Uterus (tissue), 3 donors: ENCODE measurements at regions not wholly inside any gene's neighbourhood (a gene's known extent, or its start where the extent isn't known, plus 50 kb on each side); places are given as distances from the start of the nearest gene placed in this dataset.

Experiments used
- DNase-seq, 2 donors: peaks; one replicate each; pipeline ENCODE4 v3.0.0-alpha.2; 2019 to 2020
- H3K27ac ChIP-seq, 2 donors: fragments of 200-600 bp; sonication (generic); 1 replicate in 1 of 2; 2 replicates in 1 of 2; pipeline ENCODE4 v1.5.1; 2016 to 2018
- H3K27me3 ChIP-seq, 2 donors: fragments of 200-600 bp; sonication (generic); one replicate each; pipeline ENCODE4 v1.5.1; 2018 to 2019; ENCODE audit warnings: control low read depth in 1 of 2
- H3K36me3 ChIP-seq, 2 donors: fragments of 200-600 bp; sonication (generic); one replicate each; pipeline ENCODE4 v1.5.1; 2019; ENCODE audit warnings: control low read depth in 1 of 2
- H3K4me1 ChIP-seq, 2 donors: fragments of 200-600 bp; sonication (generic); one replicate each; pipeline ENCODE4 v1.5.1; 2018 to 2019; ENCODE audit warnings: control low read depth in 1 of 2
- H3K4me3 ChIP-seq, 2 donors: fragments of 200-600 bp; sonication (generic); 1 replicate in 1 of 2; 2 replicates in 1 of 2; pipeline ENCODE4 v1.5.1; 2018 to 2019; ENCODE audit warnings: mild to moderate bottlenecking in 1 of 2
- H3K9me3 ChIP-seq, 2 donors: fragments of 200-600 bp; sonication (generic); one replicate each; pipeline ENCODE4 v1.5.1; 2019; ENCODE audit warnings: control low read depth in 1 of 2
- CTCF ChIP-seq, 4 experiments: fragments of 200-600 bp in 2 of 4; fragments of 450-650 bp in 2 of 4; sonication (generic) in 2 of 4; IDR thresholded peaks; one replicate each; pipeline ENCODE4 v1.5.1; 2016 to 2019; ENCODE audit warnings: antibody characterized with exemption in 4 of 4, mild to moderate bottlenecking in 2 of 4, moderate library complexity in 1 of 4
- POLR2A ChIP-seq, 2 donors: fragments of 450-650 bp; IDR thresholded peaks; one replicate each; pipeline ENCODE4 v1.6.1; 2016; ENCODE audit warnings: antibody characterized with exemption in 2 of 2, mild to moderate bottlenecking in 1 of 2, moderate library complexity in 1 of 2
- intact Hi-C: fragments of 100-400 bp; cut with DNase I; formaldehyde crosslinking; loops from one replicate; pipeline ENCODE4 v1.15.1; 2023; ENCODE audit warnings: low total_unique reads
- donor health status: DM: yes; HTN: yes; CAD: no.

GRCh38 chr6:91715171-91715805 lies 1128.4 kb upstream of the MAP3K7 start:
- H3K4me1 ChIP-seq: no peaks in the 10 kb centered on the region
- no peaks in the 10 kb centered on the region for H3K9me3 ChIP-seq
- no peak overlapping the region for H3K27ac ChIP-seq
- no peak for TF ChIP-seq POLR2A (IDR thresholded peaks at IDR 0.05)
- no peak for TF ChIP-seq CTCF (IDR thresholded peaks at IDR 0.05)
- DNase-seq: no peak
- H3K36me3 ChIP-seq: no peaks in the 10 kb centered on the region
- no peaks in the 10 kb centered on the region for H3K27me3 ChIP-seq
- intact Hi-C loops: no loop called here
- H3K4me3 ChIP-seq: no peak overlapping the region

GRCh38 chr6:91713911-91714310 lies 1127.0 kb upstream of the MAP3K7 start:
- Histone ChIP-seq H3K36me3 (no peaks in the 10 kb centered on the region), H3K4me1 (no peaks in the 10 kb centered on the region), H3K27me3 (no peaks in the 10 kb centered on the region), H3K4me3 (no peak overlapping the region), H3K9me3 (no peaks in the 10 kb centered on the region), H3K27ac (no peak overlapping the region)
- no peak for DNase-seq
- intact Hi-C loops: no loop called here
- TF ChIP-seq POLR2A (IDR thresholded peaks at IDR 0.05) (no peak), CTCF (IDR thresholded peaks at IDR 0.05) (no peak)

DNA sequence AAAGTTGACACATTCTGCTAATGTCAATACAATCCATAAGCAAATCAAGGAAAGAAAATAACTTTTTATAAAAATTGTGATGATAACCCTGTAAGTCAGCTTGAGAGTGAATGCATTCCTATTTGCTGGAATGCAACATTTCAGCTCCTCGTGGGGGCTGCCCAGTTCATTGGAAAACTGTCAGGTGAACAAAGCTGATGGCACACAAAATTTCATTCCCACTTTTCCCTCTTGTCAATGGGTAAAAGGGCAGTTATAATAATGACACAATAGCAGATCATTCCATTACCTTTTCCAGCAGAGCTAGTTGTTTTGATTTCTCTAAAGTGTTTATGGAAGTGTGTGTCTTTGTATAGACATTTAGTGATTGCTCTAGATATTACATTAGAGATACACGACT lies 1124.6 kb upstream of the MAP3K7 start:
- H3K4me1 ChIP-seq: no peaks in the 10 kb centered on the region
- no peak for TF ChIP-seq POLR2A (IDR thresholded peaks at IDR 0.05)
- no peak for TF ChIP-seq CTCF (IDR thresholded peaks at IDR 0.05)
- H3K27ac ChIP-seq: no peak overlapping the region
- intact Hi-C loops: no loop called here
- no peaks in the 10 kb centered on the region for H3K27me3 ChIP-seq
- no peaks in the 10 kb centered on the region for H3K36me3 ChIP-seq
- no peak for DNase-seq
- H3K4me3 ChIP-seq: no peak overlapping the region
- no peaks in the 10 kb centered on the region for H3K9me3 ChIP-seq

- intact Hi-C loops: no loop called here
- no peaks in the 10 kb centered on the region for H3K4me1 ChIP-seq
- H3K36me3 ChIP-seq: no peaks in the 10 kb centered on the region
- no peaks in the 10 kb centered on the region for H3K27me3 ChIP-seq
- no peak overlapping the region for H3K27ac ChIP-seq
- no peak overlapping the region for H3K4me3 ChIP-seq
- TF ChIP-seq POLR2A (IDR thresholded peaks at IDR 0.05): no peak
- TF ChIP-seq CTCF (IDR thresholded peaks at IDR 0.05): no peak
- no peaks in the 10 kb centered on the region for H3K9me3 ChIP-seq
- no peak for DNase-seq
These were observed 1123.5 kb upstream of the MAP3K7 start for GRCh38 chr6:91710342-91710741.

GRCh38 chr6:91708534-91708933 lies 1121.7 kb upstream of the MAP3K7 start:
- TF ChIP-seq POLR2A (IDR thresholded peaks at IDR 0.05): no peak
- TF ChIP-seq CTCF (IDR thresholded peaks at IDR 0.05): no peak
- H3K4me3 ChIP-seq: no peak overlapping the region
- H3K9me3 ChIP-seq: no peaks in the 10 kb centered on the region
- H3K4me1 ChIP-seq: no peaks in the 10 kb centered on the region
- no peaks in the 10 kb centered on the region for H3K36me3 ChIP-seq
- no peak overlapping the region for H3K27ac ChIP-seq
- intact Hi-C loops: no loop called here
- H3K27me3 ChIP-seq: no peaks in the 10 kb centered on the region
- no peak for DNase-seq
